OCI-LY1 (cell line): ENCODE measurements at regions not wholly inside any gene's neighbourhood (a gene's known extent, or its start where the extent isn't known, plus 50 kb on each side); places are given as distances from the start of the nearest gene placed in this dataset.
A peak's percentile ranks its signal among the peaks of the same experiment; 100 is the strongest.

Experiments
- H2AFZ ChIP-seq: fragments of 200-600 bp; sonication (generic), shearing (Covaris generic); 2 replicates; pipeline ENCODE4 v1.6.0; 2014; ENCODE audit warnings: antibody characterized with exemption, mild to moderate bottlenecking, low read length
- H3F3A ChIP-seq: fragments of 200-600 bp; sonication (generic), shearing (Covaris generic); 2 replicates; pipeline ENCODE4 v1.6.0; 2014; ENCODE audit warnings: mild to moderate bottlenecking, antibody characterized with exemption, low read length, moderate library complexity; ENCODE audit not compliant: insufficient read depth
- H3K27ac ChIP-seq: fragments of 200-600 bp; sonication (generic); 2 replicates; pipeline ENCODE4 v1.5.1; 2014; ENCODE audit warnings: low read length, mixed run types, mild to moderate bottlenecking, low read depth; ENCODE audit not compliant: poor library complexity, severe bottlenecking
- H3K27me3 ChIP-seq: fragments of 200-600 bp; sonication (generic); 2 replicates; pipeline ENCODE4 v1.6.0; 2014; ENCODE audit warnings: antibody characterized with exemption, mild to moderate bottlenecking, low read length, moderate library complexity; ENCODE audit not compliant: insufficient read depth
- H3K36me3 ChIP-seq: fragments of 200-600 bp; sonication (generic); 2 replicates; pipeline ENCODE4 v1.6.1; 2014; ENCODE audit warnings: mild to moderate bottlenecking, antibody characterized with exemption, low read length, moderate library complexity, mixed read lengths; ENCODE audit not compliant: insufficient read depth
- H3K4me1 ChIP-seq: fragments of 200-600 bp; sonication (generic); 2 replicates; pipeline ENCODE4 v1.5.1; 2014; ENCODE audit warnings: mild to moderate bottlenecking, low read length, moderate library complexity; ENCODE audit not compliant: insufficient read depth, severe bottlenecking
- H3K4me2 ChIP-seq: fragments of 200-600 bp; sonication (generic), shearing (Covaris generic); 2 replicates; pipeline ENCODE4 v1.6.1; 2014; ENCODE audit warnings: low read length
- H3K4me3 ChIP-seq: fragments of 200-600 bp; sonication (generic); 2 replicates; pipeline ENCODE4 v1.5.1; 2014; ENCODE audit warnings: low read length, low read depth, mild to moderate bottlenecking, mixed read lengths; ENCODE audit not compliant: poor library complexity, severe bottlenecking
- H3K79me2 ChIP-seq: fragments of 200-600 bp; shearing (Covaris generic); 2 replicates; pipeline ENCODE4 v1.6.1; 2016; ENCODE audit warnings: mixed run types, low read length, mixed read lengths; ENCODE audit not compliant: insufficient read depth
- H3K9ac ChIP-seq: fragments of 200-600 bp; sonication (generic), shearing (Covaris generic); 2 replicates; pipeline ENCODE4 v1.6.1; 2014; ENCODE audit warnings: mild to moderate bottlenecking, low read length, mixed read lengths
- H3K9me2 ChIP-seq: fragments of 200-600 bp; sonication (generic), shearing (Covaris generic); 2 replicates; pipeline ENCODE4 v1.6.1; 2014; ENCODE audit warnings: low read depth, mild to moderate bottlenecking, low read length, mixed read lengths
- H3K9me3 ChIP-seq: fragments of 200-600 bp; shearing (Covaris generic); 2 replicates; pipeline ENCODE4 v1.6.1; 2014; ENCODE audit warnings: low read length, mixed read lengths
- H4K20me1 ChIP-seq: fragments of 200-600 bp; sonication (generic), shearing (Covaris generic); 2 replicates; pipeline ENCODE4 v1.6.0; 2016; ENCODE audit warnings: mild to moderate bottlenecking, low read length; ENCODE audit not compliant: insufficient read depth
- CTCF ChIP-seq: fragments of 200-600 bp; sonication (generic), shearing (Covaris generic); IDR thresholded peaks from 2 replicates; pipeline ENCODE4 v1.5.1; 2017; ENCODE audit warnings: mild to moderate bottlenecking, antibody characterized with exemption, low read length, moderate library complexity, mixed read lengths
- EZH2 ChIP-seq: fragments of 200-600 bp; sonication (generic), shearing (Covaris generic); IDR thresholded peaks from 2 replicates; pipeline ENCODE4 v1.8.0; 2017; ENCODE audit warnings: borderline replicate concordance, mixed run types, mild to moderate bottlenecking, antibody characterized with exemption, low read length, moderate library complexity, mixed read lengths

- Histone ChIP-seq H3K4me2 (no peak overlapping the region), H3K4me1 (peaks cover 15% of the 10 kb centered on the region), H3K27ac (no peak overlapping the region), H3K4me3 (no peak overlapping the region), H3K9me3 (no peaks in the 10 kb centered on the region), H3K9ac (no peak overlapping the region), H3K36me3 (no peaks in the 10 kb centered on the region; the same call in 1 of the 2 replicates), H3K9me2 (no peaks in the 10 kb centered on the region), H3K27me3 (peaks cover 11% of the 10 kb centered on the region; the same call in 1 of the 2 replicates), H3F3A (no peaks in the 10 kb centered on the region), H4K20me1 (no peaks in the 10 kb centered on the region), H2AFZ (no peak overlapping the region), H3K79me2 (no peaks in the 10 kb centered on the region)
- TF ChIP-seq CTCF (no peak), EZH2 (no peak)
These were observed 120.5 kb downstream of the ZFP36L2 start for GRCh38 chr2:43105586-43106558.

- no peak for TF ChIP-seq EZH2
- TF ChIP-seq CTCF, result peak; percentile 10; the same call in 1 of the 2 replicates
- H3K36me3 ChIP-seq, result no peaks in the 10 kb centered on the region; the same call in 1 of the 2 replicates
- H3K4me2 ChIP-seq, result no peak overlapping the region
- H2AFZ ChIP-seq, result no peak overlapping the region
- H3K79me2 ChIP-seq, result no peaks in the 10 kb centered on the region
- no peak overlapping the region for H3K27ac ChIP-seq
- H3K4me3 ChIP-seq, result no peak overlapping the region
- peaks cover 15% of the 10 kb centered on the region for H3K4me1 ChIP-seq
- no peaks in the 10 kb centered on the region for H4K20me1 ChIP-seq
- H3K9ac ChIP-seq, result no peak overlapping the region
- H3K9me3 ChIP-seq, result no peaks in the 10 kb centered on the region
- peaks cover 11% of the 10 kb centered on the region; the same call in 1 of the 2 replicates for H3K27me3 ChIP-seq
- H3F3A ChIP-seq, result no peaks in the 10 kb centered on the region
- no peaks in the 10 kb centered on the region for H3K9me2 ChIP-seq
These were observed 121.6 kb downstream of the ZFP36L2 start for GRCh38 chr2:43104763-43105162.

GRCh38 chr2:43104106-43104505 lies 122.3 kb downstream of the ZFP36L2 start:
- Histone ChIP-seq H3K4me2 (no peak overlapping the region), H3K27ac (no peak overlapping the region), H3K9me2 (no peaks in the 10 kb centered on the region), H3K4me1 (peaks cover 15% of the 10 kb centered on the region), H2AFZ (no peak overlapping the region), H3K79me2 (no peaks in the 10 kb centered on the region), H3K9ac (no peak overlapping the region), H4K20me1 (no peaks in the 10 kb centered on the region), H3K4me3 (no peak overlapping the region), H3K36me3 (no peaks in the 10 kb centered on the region; the same call in 1 of the 2 replicates), H3K9me3 (no peaks in the 10 kb centered on the region), H3F3A (no peaks in the 10 kb centered on the region), H3K27me3 (peaks cover 16% of the 10 kb centered on the region; the same call in 1 of the 2 replicates)
- TF ChIP-seq CTCF, result no peak
- no peak for TF ChIP-seq EZH2
